H1 (cell line): ENCODE measurements at regions not wholly inside any gene's neighbourhood (a gene's known extent, or its start where the extent isn't known, plus 50 kb on each side); places are given as distances from the start of the nearest gene placed in this dataset.

Experiments
- CTCF ChIA-PET: fragments of 300-600 bp; sonication (Branson Sonifier 250); formaldehyde crosslinking; loops from one replicate; lab custom pipeline; 2021; ENCODE audit not compliant: partially characterized antibody; lab: Charles Lee
- POLR2A ChIA-PET: fragments of 300-600 bp; sonication (Branson Sonifier 250); formaldehyde crosslinking; loops from one replicate; lab custom pipeline; 2021; ENCODE audit warnings: inconsistent platforms; ENCODE audit not compliant: partially characterized antibody; lab: Charles Lee
- DNase-seq, 2 experiments: peaks; one replicate each; pipeline versions ENCODE4 v3.0.0 to v3.0.0-alpha.2; 2010 to 2022; ENCODE audit warnings: low spot score in 2 of 2, low read depth in 1 of 2, mixed read lengths in 1 of 2
- FAIRE-seq: peaks from 2 replicates; lab custom pipeline; 2011; peaks lifted over from hg19 to GRCh38; lab: Jason Lieb, UNC
- H2AFZ ChIP-seq: 2 replicates; pipeline ENCODE4 v1.8.1; 2012; ENCODE audit warnings: low read length, inconsistent platforms
- H2AK5ac ChIP-seq: 2 replicates; pipeline ENCODE4 v1.6.1; 2013; ENCODE audit warnings: low read depth, low read length
- H2BK120ac ChIP-seq: replicated peaks from 2 replicates; pipeline ENCODE3; 2013; ENCODE audit warnings: low read depth, low read length, inconsistent platforms
- H2BK12ac ChIP-seq: 2 replicates; pipeline ENCODE4 v1.6.1; 2013; ENCODE audit warnings: low read depth, low read length
- H2BK15ac ChIP-seq: 2 replicates; pipeline ENCODE4 v1.6.1; 2013; ENCODE audit warnings: low read length
- H2BK20ac ChIP-seq: 2 replicates; pipeline ENCODE4 v1.6.1; 2013; ENCODE audit warnings: low read length
- H2BK5ac ChIP-seq: 2 replicates; pipeline ENCODE4 v1.6.1; 2013; ENCODE audit warnings: low read depth, low read length
- H3K14ac ChIP-seq: 2 replicates; pipeline ENCODE4 v1.6.1; 2013; ENCODE audit warnings: inconsistent platforms; ENCODE audit not compliant: insufficient read length
- H3K18ac ChIP-seq: 2 replicates; pipeline ENCODE4 v1.6.1; 2013; ENCODE audit warnings: low read length; ENCODE audit errors: extremely low read depth
- H3K23ac ChIP-seq: 2 replicates; pipeline ENCODE4 v1.6.1; 2013; ENCODE audit warnings: inconsistent platforms; ENCODE audit not compliant: insufficient read length
- H3K23me2 ChIP-seq: 2 replicates; pipeline ENCODE4 v1.6.1; 2013; ENCODE audit warnings: low read depth, low read length
- H3K27ac ChIP-seq: 2 replicates; pipeline ENCODE4 v1.6.1; 2011; ENCODE audit warnings: low read depth, low read length, inconsistent platforms
- H3K27me3 ChIP-seq, 4 experiments: replicated peaks in 1 of 4; 1 replicate in 1 of 4; 2 replicates in 3 of 4; pipeline versions ENCODE4 v1.6.1 to v1.8.1; 2011 to 2013; ENCODE audit warnings: low read length in 3 of 4, mild to moderate bottlenecking in 3 of 4, inconsistent platforms in 2 of 4, mixed read lengths in 2 of 4, moderate library complexity in 1 of 4; ENCODE audit not compliant: control insufficient read depth in 3 of 4, insufficient read depth in 3 of 4; ENCODE audit errors: extremely low read depth in 1 of 4
- H3K36me3 ChIP-seq, 4 experiments: 2 replicates each; pipeline versions ENCODE4 v1.6.1 to v1.8.1; 2011 to 2013; ENCODE audit warnings: mild to moderate bottlenecking in 4 of 4, low read length in 3 of 4, moderate library complexity in 2 of 4, control low read depth in 1 of 4, inconsistent platforms in 1 of 4; ENCODE audit not compliant: insufficient read depth in 4 of 4, control insufficient read depth in 2 of 4
- H3K4ac ChIP-seq: replicated peaks from 2 replicates; pipeline ENCODE3; 2013; ENCODE audit warnings: low read length, low read depth, mixed read lengths, inconsistent platforms; ENCODE audit not compliant: insufficient read length
- H3K4me1 ChIP-seq, 4 experiments: replicated peaks in 1 of 4; 1 replicate in 1 of 4; 2 replicates in 3 of 4; pipeline versions ENCODE4 v1.6.1 to v1.8.1; 2011 to 2013; ENCODE audit warnings: low read length in 3 of 4, inconsistent platforms in 2 of 4, mixed read lengths in 1 of 4; ENCODE audit not compliant: insufficient read depth in 4 of 4, control insufficient read depth in 3 of 4
- H3K4me2 ChIP-seq, 2 experiments: 2 replicates each; pipeline versions ENCODE4 v1.6.1 to v1.8.1; 2011 to 2013; ENCODE audit warnings: low read depth in 2 of 2, low read length in 2 of 2, control low read depth in 1 of 2, inconsistent platforms in 1 of 2, mild to moderate bottlenecking in 1 of 2; ENCODE audit not compliant: insufficient read depth in 1 of 2
- H3K4me3 ChIP-seq, 4 experiments: fragments of 200-600, 300-600 bp in 1 of 4; sonication (generic), shearing (Covaris generic), sonication (Bioruptor Twin) in 1 of 4; 2 replicates each; pipeline versions ENCODE4 v1.5.1 to v1.8.1; 2011 to 2016; ENCODE audit warnings: low read length in 4 of 4, low read depth in 3 of 4, control low read depth in 2 of 4, inconsistent platforms in 2 of 4, mild to moderate bottlenecking in 2 of 4, mixed read lengths in 1 of 4, moderate library complexity in 1 of 4; ENCODE audit not compliant: insufficient read depth in 2 of 4; ENCODE audit errors: extremely low read depth in 1 of 4
- H3K56ac ChIP-seq: replicated peaks from 2 replicates; pipeline ENCODE3; 2013; ENCODE audit warnings: low read depth, mild to moderate bottlenecking, mixed read lengths, low read length, inconsistent platforms; ENCODE audit not compliant: insufficient read length
- H3K79me1 ChIP-seq: 2 replicates; pipeline ENCODE4 v1.6.1; 2013; ENCODE audit warnings: low read depth, low read length, control low read depth
- H3K79me2 ChIP-seq, 2 experiments: 2 replicates each; pipeline versions ENCODE4 v1.6.1 to v1.8.1; 2012 to 2013; ENCODE audit warnings: low read length in 2 of 2, mild to moderate bottlenecking in 2 of 2, inconsistent platforms in 1 of 2; ENCODE audit not compliant: insufficient read depth in 2 of 2, control insufficient read depth in 1 of 2
- H3K9ac ChIP-seq, 4 experiments: replicated peaks in 1 of 4; 1 replicate in 1 of 4; 2 replicates in 3 of 4; pipeline versions ENCODE4 v1.6.1 to v1.8.1; 2011 to 2013; ENCODE audit warnings: low read depth in 3 of 4, low read length in 3 of 4, control low read depth in 2 of 4, mild to moderate bottlenecking in 2 of 4, moderate library complexity in 2 of 4, inconsistent platforms in 1 of 4; ENCODE audit errors: extremely low read depth in 1 of 4
- H3K9me3 ChIP-seq, 2 experiments: 2 replicates each; pipeline versions ENCODE4 v1.6.1 to v1.8.1; 2012 to 2013; ENCODE audit warnings: mild to moderate bottlenecking in 2 of 2, moderate library complexity in 2 of 2, control low read depth in 1 of 2, inconsistent platforms in 1 of 2, low read depth in 1 of 2, low read length in 1 of 2, mixed read lengths in 1 of 2; ENCODE audit not compliant: insufficient read depth in 2 of 2
- H4K20me1 ChIP-seq, 2 experiments: replicated peaks in 1 of 2; 2 replicates each; pipeline versions ENCODE3 to v1.8.1; 2011 to 2013; ENCODE audit warnings: inconsistent platforms in 2 of 2, low read length in 2 of 2, mild to moderate bottlenecking in 1 of 2; ENCODE audit not compliant: insufficient read depth in 2 of 2, control insufficient read depth in 1 of 2
- H4K5ac ChIP-seq: 2 replicates; pipeline ENCODE4 v1.6.1; 2013; ENCODE audit warnings: low read length, low read depth, mixed read lengths, inconsistent platforms; ENCODE audit not compliant: insufficient read length
- H4K8ac ChIP-seq: 2 replicates; pipeline ENCODE4 v1.8.0; 2013; ENCODE audit warnings: mild to moderate bottlenecking, moderate library complexity, low read length, inconsistent platforms; ENCODE audit not compliant: insufficient read depth; ENCODE audit errors: extremely low read depth
- H4K91ac ChIP-seq: replicated peaks from 2 replicates; pipeline ENCODE3; 2013; ENCODE audit warnings: low read length, mixed read lengths, inconsistent platforms; ENCODE audit not compliant: insufficient read length
- ASH2L ChIP-seq: fragments of 200-600, 300-600 bp; sonication (generic); IDR thresholded peaks from one replicate; pipeline ENCODE4 v1.7.1; 2017; ENCODE audit warnings: low read length
- BACH1 ChIP-seq: IDR thresholded peaks from 2 replicates; pipeline ENCODE4 v1.6.1; 2012; ENCODE audit warnings: low read length, improper control_type of control experiment
- BCL11A ChIP-seq, 2 experiments: IDR thresholded peaks; one replicate each; pipeline ENCODE4 v1.6.1; 2011; ENCODE audit warnings: low read depth in 2 of 2, low read length in 2 of 2, mild to moderate bottlenecking in 2 of 2
- BRCA1 ChIP-seq: IDR thresholded peaks from 2 replicates; pipeline ENCODE4 v1.6.1; 2012; ENCODE audit warnings: low read depth, low read length, improper control_type of control experiment
- CBX8 ChIP-seq: fragments of 300-800, 300-1000 bp; sonication (generic); IDR thresholded peaks from 2 replicates; pipeline ENCODE4 v1.7.1; 2016; ENCODE audit warnings: low read depth, low read length, borderline replicate concordance
- EZH2 ChIP-seq: fragments of 200-600 bp; sonication (generic); IDR thresholded peaks from 2 replicates; pipeline ENCODE4 v1.7.1; 2012; ENCODE audit warnings: low read depth, mild to moderate bottlenecking, moderate library complexity, low read length, inconsistent platforms; ENCODE audit not compliant: severe bottlenecking
- GABPA ChIP-seq: IDR thresholded peaks from 2 replicates; pipeline ENCODE4 v1.6.1; 2011; ENCODE audit warnings: mild to moderate bottlenecking, low read length, moderate library complexity, borderline replicate concordance; ENCODE audit not compliant: insufficient read depth
- KDM4A ChIP-seq: IDR thresholded peaks from one replicate; pipeline ENCODE4 v1.7.1; 2012; ENCODE audit warnings: low read depth, mild to moderate bottlenecking, moderate library complexity, low read length, inconsistent platforms; ENCODE audit not compliant: severe bottlenecking
- MAFK ChIP-seq: IDR thresholded peaks from 2 replicates; pipeline ENCODE4 v1.6.1; 2012; ENCODE audit warnings: low read depth, mild to moderate bottlenecking, improper control_type of control experiment, low read length
- NRF1 ChIP-seq: IDR thresholded peaks from 2 replicates; pipeline ENCODE4 v1.6.1; 2011; ENCODE audit warnings: mild to moderate bottlenecking, low read depth, low read length, improper control_type of control experiment
- RFX5 ChIP-seq: IDR thresholded peaks from 2 replicates; pipeline ENCODE4 v1.6.1; 2011; ENCODE audit warnings: low read depth, low read length, improper control_type of control experiment, borderline replicate concordance
- RNF2 ChIP-seq: fragments of 200-900, 300-1000 bp; sonication (generic); IDR thresholded peaks from 2 replicates; pipeline ENCODE4 v1.7.1; 2016; ENCODE audit warnings: borderline replicate concordance, low read depth, mild to moderate bottlenecking, antibody characterized with exemption, low read length; ENCODE audit not compliant: poor library complexity, severe bottlenecking; ENCODE audit errors: missing control alignments
- SIN3A ChIP-seq, 2 experiments: IDR thresholded peaks in 1 of 2; conservative IDR thresholded peaks in 1 of 2; 2 replicates each; pipeline ENCODE4 v1.6.1; 2011 to 2012; ENCODE audit warnings: low read length in 2 of 2, improper control_type of control experiment in 1 of 2, low read depth in 1 of 2, mild to moderate bottlenecking in 1 of 2
- SP2 ChIP-seq: IDR thresholded peaks from 2 replicates; pipeline ENCODE4 v1.6.1; 2012; ENCODE audit warnings: mild to moderate bottlenecking, low read length, inconsistent platforms
- TAF7 ChIP-seq: optimal IDR thresholded peaks from 2 replicates; pipeline ENCODE3; 2011; ENCODE audit warnings: low read depth, mild to moderate bottlenecking, inconsistent platforms, low read length, moderate library complexity, borderline replicate concordance
- WGBS, 2 experiments: shearing (Covaris generic) in 1 of 2; methylation state at CpG; one replicate each; pipeline versions ENCODE4 v1.1.6 to v1.1.7; 2013 to 2015; ENCODE audit warnings: low lambda C conversion rate in 2 of 2, mixed read lengths in 2 of 2, inconsistent platforms in 1 of 2, low coverage in 1 of 2, missing lambda C conversion rate in 1 of 2; ENCODE audit not compliant: insufficient replicate concordance in 2 of 2, insufficient coverage in 1 of 2, insufficient read length in 1 of 2; ENCODE audit errors: extremely low coverage in 1 of 2, missing lambda C conversion rate in 1 of 2; 5-methylcytosine and 5-hydroxymethylcytosine counted together

DNA sequence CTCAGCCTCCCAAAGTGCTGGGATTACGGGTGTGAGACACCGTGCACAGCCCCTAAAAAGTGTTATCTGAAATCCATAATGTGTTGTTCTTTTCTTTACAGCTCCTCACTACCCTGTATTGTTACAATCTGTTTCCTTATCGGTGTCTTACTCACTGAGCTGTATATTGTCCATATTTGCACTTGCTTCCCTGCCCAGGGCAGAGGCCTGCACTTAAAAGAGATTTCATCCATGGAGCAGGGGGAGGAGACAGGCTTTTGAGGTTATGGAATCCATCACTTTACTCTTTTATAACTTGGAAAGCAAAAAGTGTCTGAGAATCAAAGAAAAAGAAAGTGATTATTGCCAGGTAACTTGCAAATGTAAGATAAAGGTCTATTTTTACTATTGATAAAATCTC is 251.0 kb downstream of the DIO2 start:
- Histone ChIP-seq H2BK15ac (no peak overlapping the region), H4K91ac (no peak overlapping the region), H3K14ac (no peak overlapping the region), H3K36me3 (no peaks in the 10 kb centered on the region), H2BK12ac (no peak overlapping the region), H2BK20ac (no peak overlapping the region), H3K18ac (no peak overlapping the region), H4K20me1 (no peaks in the 10 kb centered on the region), H3K79me2 (no peaks in the 10 kb centered on the region), H3K4me3 (no peak overlapping the region), H3K56ac (no peak overlapping the region), H2BK5ac (no peak overlapping the region), H2BK120ac (no peak overlapping the region), H3K4me2 (no peak overlapping the region), H2AFZ (no peak overlapping the region), H2AK5ac (no peak overlapping the region), H3K27ac (no peak overlapping the region), H4K8ac (no peak overlapping the region), H3K23me2 (no peaks in the 10 kb centered on the region), H3K4ac (no peak overlapping the region), H3K79me1 (no peaks in the 10 kb centered on the region), H4K5ac (no peak overlapping the region), H3K27me3 (no peaks in the 10 kb centered on the region), H3K4me1 (no peaks in the 10 kb centered on the region), H3K9ac (no peak overlapping the region), H3K9me3 (no peaks in the 10 kb centered on the region), H3K23ac (no peak overlapping the region)
- CTCF ChIA-PET, result interaction anchor here (1.0 kb wide), 1 partner anchor 99 kb away, joined by 3 read pairs; no protein-coding TSS in a partner anchor
- FAIRE-seq, result no peak
- POLR2A ChIA-PET, result no interaction called here
- 88% methylated on average over 3 of the region's 3 CpGs; no CpG with 5 or more reads in 1 of the 2 experiments for whole genome bisulfite sequencing, 2 experiments
- DNase-seq, result no peak
- TF ChIP-seq MAFK, result no peak
- TF ChIP-seq SIN3A (conservative IDR thresholded peaks at IDR 0.05 in 1 of 2, IDR thresholded peaks at IDR 0.05 in 1 of 2; ENCODE audit: low read depth in 1 of 2, low read length in 2 of 2), result no peak
- TF ChIP-seq RNF2, result no peak
- no peak for TF ChIP-seq ASH2L
- no peak for TF ChIP-seq TAF7
- no peak for TF ChIP-seq CBX8
- no peak for TF ChIP-seq RFX5
- TF ChIP-seq NRF1, result no peak
- TF ChIP-seq BACH1, result no peak
- no peak for TF ChIP-seq KDM4A
- TF ChIP-seq BCL11A (IDR thresholded peaks at IDR 0.05; ENCODE audit: low read depth in 2 of 2, low read length in 2 of 2), result no peak
- TF ChIP-seq EZH2, result no peak
- no peak for TF ChIP-seq BRCA1
- TF ChIP-seq SP2, result no peak
- no peak for TF ChIP-seq GABPA
